Liver (tissue), 3 donors: ENCODE measurements at regions not wholly inside any gene's neighbourhood (a gene's known extent, or its start where the extent isn't known, plus 50 kb on each side); places are given as distances from the start of the nearest gene placed in this dataset.

Experiments
- EGR1 ChIP-seq, 2 donors: IDR thresholded peaks; 2 replicates each; pipeline ENCODE4 v1.6.1; 2016 to 2018; ENCODE audit warnings: antibody characterized with exemption in 2 of 2, low read depth in 2 of 2
- FOXA1 ChIP-seq: IDR thresholded peaks from 2 replicates; pipeline ENCODE4 v1.6.1; 2016; ENCODE audit warnings: antibody characterized with exemption
- GABPA ChIP-seq, 2 donors: IDR thresholded peaks in 1 of 2; conservative IDR thresholded peaks in 1 of 2; 2 replicates each; pipeline ENCODE4 v1.6.1; 2016; ENCODE audit warnings: antibody characterized with exemption in 2 of 2, mild to moderate bottlenecking in 1 of 2, moderate library complexity in 1 of 2
- JUND ChIP-seq, 2 donors: IDR thresholded peaks; 2 replicates each; pipeline ENCODE4 v1.6.1; 2016; ENCODE audit warnings: antibody characterized with exemption in 2 of 2
- RAD21 ChIP-seq, 2 donors: IDR thresholded peaks; 2 replicates each; pipeline ENCODE4 v1.6.1; 2016; ENCODE audit warnings: antibody characterized with exemption in 2 of 2, mild to moderate bottlenecking in 2 of 2
- SP1 ChIP-seq: IDR thresholded peaks from 2 replicates; pipeline ENCODE4 v1.6.1; 2018; ENCODE audit warnings: antibody characterized with exemption, mild to moderate bottlenecking
- TAF1 ChIP-seq: conservative IDR thresholded peaks from 2 replicates; pipeline ENCODE4 v1.6.1; 2016; ENCODE audit warnings: antibody characterized with exemption, mild to moderate bottlenecking
- YY1 ChIP-seq: IDR thresholded peaks from 2 replicates; pipeline ENCODE4 v1.6.1; 2016; ENCODE audit warnings: antibody characterized with exemption, mild to moderate bottlenecking
- TF ChIP-seq, protein P1 (sequence below): fragments of 150-350 bp; IDR thresholded peaks from 2 replicates; pipeline ENCODE4 v1.5.1; 2017; ENCODE audit warnings: improper control_type of control experiment, low read depth, low read length; ENCODE audit not compliant: missing input control
- TF ChIP-seq, protein P2 (sequence below): IDR thresholded peaks from 2 replicates; pipeline ENCODE4 v1.6.1; 2016; ENCODE audit warnings: antibody characterized with exemption
- TF ChIP-seq, protein P3 (sequence below): IDR thresholded peaks from 2 replicates; pipeline ENCODE4 v1.6.1; 2016; ENCODE audit warnings: antibody characterized with exemption, mild to moderate bottlenecking
- TF ChIP-seq, protein P4 (sequence below): IDR thresholded peaks from 2 replicates; pipeline ENCODE4 v1.6.1; 2016; ENCODE audit warnings: antibody characterized with exemption
- TF ChIP-seq, protein P5 (sequence below): IDR thresholded peaks from 2 replicates; pipeline ENCODE4 v1.6.1; 2016; ENCODE audit warnings: antibody characterized with exemption
- donor health status: healthy.
- donor health status: healthy.

DNA sequence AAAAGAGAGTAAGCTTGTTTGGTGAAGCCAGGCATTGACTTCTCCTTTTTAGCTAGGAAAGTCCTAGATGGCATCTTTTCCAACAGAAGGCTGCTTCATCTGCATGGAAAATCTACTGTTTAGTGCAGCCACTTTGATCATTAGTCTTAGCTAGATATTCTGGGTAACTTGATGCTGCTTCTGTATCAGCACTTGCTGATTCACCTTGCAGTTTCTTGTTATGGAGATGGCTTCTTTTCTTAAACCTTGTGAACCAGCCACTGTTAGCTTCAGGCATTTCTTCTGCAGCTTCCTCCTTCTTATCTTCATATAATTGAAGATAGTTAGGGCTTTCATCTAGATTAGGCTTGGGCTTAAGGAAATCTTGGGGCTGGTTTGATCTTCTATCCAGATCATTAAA lies 639.7 kb downstream of the TDRD15 start:
- TF ChIP-seq, protein P1, sequence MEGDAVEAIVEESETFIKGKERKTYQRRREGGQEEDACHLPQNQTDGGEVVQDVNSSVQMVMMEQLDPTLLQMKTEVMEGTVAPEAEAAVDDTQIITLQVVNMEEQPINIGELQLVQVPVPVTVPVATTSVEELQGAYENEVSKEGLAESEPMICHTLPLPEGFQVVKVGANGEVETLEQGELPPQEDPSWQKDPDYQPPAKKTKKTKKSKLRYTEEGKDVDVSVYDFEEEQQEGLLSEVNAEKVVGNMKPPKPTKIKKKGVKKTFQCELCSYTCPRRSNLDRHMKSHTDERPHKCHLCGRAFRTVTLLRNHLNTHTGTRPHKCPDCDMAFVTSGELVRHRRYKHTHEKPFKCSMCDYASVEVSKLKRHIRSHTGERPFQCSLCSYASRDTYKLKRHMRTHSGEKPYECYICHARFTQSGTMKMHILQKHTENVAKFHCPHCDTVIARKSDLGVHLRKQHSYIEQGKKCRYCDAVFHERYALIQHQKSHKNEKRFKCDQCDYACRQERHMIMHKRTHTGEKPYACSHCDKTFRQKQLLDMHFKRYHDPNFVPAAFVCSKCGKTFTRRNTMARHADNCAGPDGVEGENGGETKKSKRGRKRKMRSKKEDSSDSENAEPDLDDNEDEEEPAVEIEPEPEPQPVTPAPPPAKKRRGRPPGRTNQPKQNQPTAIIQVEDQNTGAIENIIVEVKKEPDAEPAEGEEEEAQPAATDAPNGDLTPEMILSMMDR = no peak
- TF ChIP-seq, protein P2, sequence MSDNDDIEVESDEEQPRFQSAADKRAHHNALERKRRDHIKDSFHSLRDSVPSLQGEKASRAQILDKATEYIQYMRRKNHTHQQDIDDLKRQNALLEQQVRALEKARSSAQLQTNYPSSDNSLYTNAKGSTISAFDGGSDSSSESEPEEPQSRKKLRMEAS = no peak
- TF ChIP-seq, protein P3, sequence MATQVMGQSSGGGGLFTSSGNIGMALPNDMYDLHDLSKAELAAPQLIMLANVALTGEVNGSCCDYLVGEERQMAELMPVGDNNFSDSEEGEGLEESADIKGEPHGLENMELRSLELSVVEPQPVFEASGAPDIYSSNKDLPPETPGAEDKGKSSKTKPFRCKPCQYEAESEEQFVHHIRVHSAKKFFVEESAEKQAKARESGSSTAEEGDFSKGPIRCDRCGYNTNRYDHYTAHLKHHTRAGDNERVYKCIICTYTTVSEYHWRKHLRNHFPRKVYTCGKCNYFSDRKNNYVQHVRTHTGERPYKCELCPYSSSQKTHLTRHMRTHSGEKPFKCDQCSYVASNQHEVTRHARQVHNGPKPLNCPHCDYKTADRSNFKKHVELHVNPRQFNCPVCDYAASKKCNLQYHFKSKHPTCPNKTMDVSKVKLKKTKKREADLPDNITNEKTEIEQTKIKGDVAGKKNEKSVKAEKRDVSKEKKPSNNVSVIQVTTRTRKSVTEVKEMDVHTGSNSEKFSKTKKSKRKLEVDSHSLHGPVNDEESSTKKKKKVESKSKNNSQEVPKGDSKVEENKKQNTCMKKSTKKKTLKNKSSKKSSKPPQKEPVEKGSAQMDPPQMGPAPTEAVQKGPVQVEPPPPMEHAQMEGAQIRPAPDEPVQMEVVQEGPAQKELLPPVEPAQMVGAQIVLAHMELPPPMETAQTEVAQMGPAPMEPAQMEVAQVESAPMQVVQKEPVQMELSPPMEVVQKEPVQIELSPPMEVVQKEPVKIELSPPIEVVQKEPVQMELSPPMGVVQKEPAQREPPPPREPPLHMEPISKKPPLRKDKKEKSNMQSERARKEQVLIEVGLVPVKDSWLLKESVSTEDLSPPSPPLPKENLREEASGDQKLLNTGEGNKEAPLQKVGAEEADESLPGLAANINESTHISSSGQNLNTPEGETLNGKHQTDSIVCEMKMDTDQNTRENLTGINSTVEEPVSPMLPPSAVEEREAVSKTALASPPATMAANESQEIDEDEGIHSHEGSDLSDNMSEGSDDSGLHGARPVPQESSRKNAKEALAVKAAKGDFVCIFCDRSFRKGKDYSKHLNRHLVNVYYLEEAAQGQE = no peak
- TF ChIP-seq SP1 (no peak), YY1 (no peak), RAD21 (IDR thresholded peaks at IDR 0.05) (no peak), TAF1 (no peak), JUND (IDR thresholded peaks at IDR 0.05) (no peak), GABPA (IDR thresholded peaks at IDR 0.05 in 1 of 2, conservative IDR thresholded peaks at IDR 0.05 in 1 of 2) (no peak), FOXA1 (no peak), EGR1 (IDR thresholded peaks at IDR 0.05; ENCODE audit: low read depth in 2 of 2) (no peak)
- TF ChIP-seq, protein P4, sequence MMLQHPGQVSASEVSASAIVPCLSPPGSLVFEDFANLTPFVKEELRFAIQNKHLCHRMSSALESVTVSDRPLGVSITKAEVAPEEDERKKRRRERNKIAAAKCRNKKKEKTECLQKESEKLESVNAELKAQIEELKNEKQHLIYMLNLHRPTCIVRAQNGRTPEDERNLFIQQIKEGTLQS = no peak
- TF ChIP-seq, protein P5, sequence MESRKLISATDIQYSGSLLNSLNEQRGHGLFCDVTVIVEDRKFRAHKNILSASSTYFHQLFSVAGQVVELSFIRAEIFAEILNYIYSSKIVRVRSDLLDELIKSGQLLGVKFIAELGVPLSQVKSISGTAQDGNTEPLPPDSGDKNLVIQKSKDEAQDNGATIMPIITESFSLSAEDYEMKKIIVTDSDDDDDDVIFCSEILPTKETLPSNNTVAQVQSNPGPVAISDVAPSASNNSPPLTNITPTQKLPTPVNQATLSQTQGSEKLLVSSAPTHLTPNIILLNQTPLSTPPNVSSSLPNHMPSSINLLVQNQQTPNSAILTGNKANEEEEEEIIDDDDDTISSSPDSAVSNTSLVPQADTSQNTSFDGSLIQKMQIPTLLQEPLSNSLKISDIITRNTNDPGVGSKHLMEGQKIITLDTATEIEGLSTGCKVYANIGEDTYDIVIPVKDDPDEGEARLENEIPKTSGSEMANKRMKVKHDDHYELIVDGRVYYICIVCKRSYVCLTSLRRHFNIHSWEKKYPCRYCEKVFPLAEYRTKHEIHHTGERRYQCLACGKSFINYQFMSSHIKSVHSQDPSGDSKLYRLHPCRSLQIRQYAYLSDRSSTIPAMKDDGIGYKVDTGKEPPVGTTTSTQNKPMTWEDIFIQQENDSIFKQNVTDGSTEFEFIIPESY = no peak
